ENCODE measurements at regions not wholly inside any gene's neighbourhood (a gene's known extent, or its start where the extent isn't known, plus 50 kb on each side); places are given as distances from the start of the nearest gene placed in this dataset.
A peak's percentile ranks its signal among the peaks of the same experiment; 100 is the strongest.
"Not testable (repeated sequence)": the region's sequence is repeated elsewhere in the genome, so short reads cannot be mapped to it uniquely, and the experiment has no call there.

GRCh38 chr10:27344568-27345454, 104.2 kb upstream of the ACBD5 start:
- DNase-seq (ENCODE audit: low read depth) = no peak

- no peak for DNase-seq (ENCODE audit: low read depth)
Observed at GRCh38 chr10:27341001-27341400, 100.4 kb upstream of the ACBD5 start.

- DNase-seq (ENCODE audit: low read depth) = not testable (repeated sequence)
Observed at GRCh38 chr10:27335246-27335645, 94.6 kb upstream of the ACBD5 start.

- DNase-seq (ENCODE audit: low read depth) = no peak
Observed at GRCh38 chr10:27330074-27330473, 89.5 kb upstream of the ACBD5 start.

GRCh38 chr10:27328946-27329345, 88.3 kb upstream of the ACBD5 start:
- DNase-seq (ENCODE audit: low read depth) = no peak

- not testable (repeated sequence) for DNase-seq (ENCODE audit: low read depth)
Observed at GRCh38 chr10:27326748-27327147, 86.2 kb upstream of the ACBD5 start.

- DNase-seq (ENCODE audit: low read depth) = peak; percentile 50
Observed at GRCh38 chr10:27319752-27320431, 79.3 kb upstream of the ACBD5 start.

- not testable (repeated sequence) for DNase-seq (ENCODE audit: low read depth)
Observed at GRCh38 chr10:27319139-27319538, 78.5 kb upstream of the ACBD5 start.

- DNase-seq (ENCODE audit: low read depth) = not testable (repeated sequence)
Observed at GRCh38 chr10:27315082-27315481, 74.5 kb upstream of the ACBD5 start.

GRCh38 chr10:27313586-27313985, 73.0 kb upstream of the ACBD5 start:
- DNase-seq (ENCODE audit: low read depth) = not testable (repeated sequence)

GRCh38 chr10:27312854-27313253, 72.3 kb upstream of the ACBD5 start:
- DNase-seq (ENCODE audit: low read depth) = no peak

GRCh38 chr10:27311809-27312208, 71.2 kb upstream of the ACBD5 start:
- not testable (repeated sequence) for DNase-seq (ENCODE audit: low read depth)

- DNase-seq (ENCODE audit: low read depth) = peak; percentile 4
Observed at GRCh38 chr10:27298522-27298850, 57.9 kb upstream of the ACBD5 start.

GRCh38 chr10:27297844-27298521, 57.4 kb upstream of the ACBD5 start:
- DNase-seq (ENCODE audit: low read depth) = peak; percentile 37

- DNase-seq (ENCODE audit: low read depth) = not testable (repeated sequence)
Observed at GRCh38 chr10:27296285-27296684, 55.7 kb upstream of the ACBD5 start.

- DNase-seq (ENCODE audit: low read depth) = peak; percentile 1
Observed at GRCh38 chr10:27291253-27291895, 50.8 kb upstream of the ACBD5 start.
